ENCODE measurements at regions not wholly inside any gene's neighbourhood (a gene's known extent, or its start where the extent isn't known, plus 50 kb on each side); places are given as distances from the start of the nearest gene placed in this dataset.
"Not testable (repeated sequence)": the region's sequence is repeated elsewhere in the genome, so short reads cannot be mapped to it uniquely, and the experiment has no call there.

GRCh38 chr15:59764775-59765174 lies 75.7 kb upstream of the BNIP2 start:
- DNase-seq = no peak

- no peak for DNase-seq
Observed at GRCh38 chr15:59762558-59762957, 73.4 kb upstream of the BNIP2 start.

DNA sequence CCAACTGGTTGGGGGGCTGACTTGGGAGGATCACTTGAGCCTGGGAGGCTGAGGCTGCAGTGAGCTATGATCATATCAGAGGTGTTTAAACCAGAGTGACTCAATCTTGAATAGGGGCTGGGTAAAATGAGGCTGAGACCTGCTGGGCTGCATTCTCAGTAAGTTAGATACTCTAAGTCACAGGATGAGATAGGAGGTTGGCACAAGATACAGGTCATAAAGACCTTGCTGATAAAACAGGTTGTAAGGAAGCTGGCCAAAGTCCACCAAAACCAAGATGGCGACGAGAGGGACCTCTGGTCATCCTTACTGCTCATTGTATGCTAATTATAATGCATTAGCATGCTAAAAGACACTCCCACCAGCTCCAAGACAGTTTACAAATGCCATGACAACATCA lies 71.1 kb upstream of the BNIP2 start:
- not testable (repeated sequence) for DNase-seq

GRCh38 chr15:59751552-59752413 lies 62.7 kb upstream of the BNIP2 start:
- peak; percentile 32 for DNase-seq

DNA sequence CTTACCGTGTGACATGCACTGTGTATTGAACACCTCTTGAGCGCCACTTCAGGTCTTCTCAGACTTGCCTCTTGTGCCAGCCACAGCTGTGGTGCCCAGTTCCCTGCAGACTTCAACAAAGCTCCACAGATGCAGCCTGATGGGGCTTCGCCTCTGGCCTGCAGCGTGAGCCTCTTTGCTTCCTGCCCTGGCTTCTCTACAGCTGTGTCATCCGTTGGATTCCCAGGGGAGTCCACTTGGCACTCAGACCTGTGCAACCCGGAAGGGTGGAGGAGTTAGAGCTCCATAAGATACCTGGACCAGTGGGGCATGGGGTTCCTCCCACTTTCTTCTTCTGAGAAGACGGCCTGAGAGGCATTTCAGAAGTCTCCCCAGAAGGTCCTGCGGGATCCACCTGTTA lies 57.7 kb upstream of the BNIP2 start:
- DNase-seq = no peak

- peak; percentile 98 for DNase-seq
Observed at GRCh38 chr15:59741274-59741906, 52.3 kb upstream of the BNIP2 start.

DNA sequence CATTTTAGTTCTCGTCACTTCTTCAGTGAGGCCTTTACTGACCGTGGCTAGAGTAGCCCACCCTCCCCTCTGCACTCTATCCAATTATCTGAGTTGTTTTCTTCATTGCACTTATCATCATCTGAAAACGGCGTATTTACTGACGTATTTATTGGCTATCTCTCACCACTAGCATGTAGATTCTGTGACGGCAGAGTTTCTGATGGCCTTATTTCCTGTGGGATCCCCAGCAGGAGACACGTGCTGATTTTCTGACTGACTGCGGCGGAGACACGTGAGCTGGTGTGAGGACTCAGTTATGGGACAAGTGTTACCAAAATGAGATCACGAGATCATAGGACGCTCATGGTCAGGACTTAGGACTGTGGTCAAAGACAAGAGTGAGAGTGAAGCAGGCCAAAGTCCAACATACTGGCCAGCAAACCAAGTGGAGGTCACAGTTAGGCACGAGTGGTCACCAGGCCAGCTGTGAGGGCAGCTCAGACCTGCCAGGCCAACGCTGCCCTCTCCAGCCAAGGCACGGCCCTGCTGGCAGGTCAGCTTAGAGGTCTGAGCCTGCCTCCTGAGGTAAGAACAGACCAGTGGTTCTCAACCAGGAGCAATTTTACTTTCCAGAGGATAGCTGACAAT lies 50.6 kb upstream of the BNIP2 start:
- no peak for DNase-seq

All from NCI-H1105 treated with DMSO at 0.1 percent for 48 hours (cell line).